Omental fat pad (tissue), 3 donors: ENCODE measurements at regions not wholly inside any gene's neighbourhood (a gene's known extent, or its start where the extent isn't known, plus 50 kb on each side); places are given as distances from the start of the nearest gene placed in this dataset.

Experiments
- ATAC-seq: fragments of 150-250 bp; one replicate; pipeline ENCODE4 v1.9.1; 2016; ENCODE audit warnings: mild to moderate bottlenecking, moderate library complexity; ENCODE audit not compliant: low FRiP score
- DNase-seq: peaks from one replicate; pipeline ENCODE4 v3.0.0-alpha.2; 2019; ENCODE audit warnings: low spot score
- TF ChIP-seq, protein P1 (sequence below), 3 donors: fragments of 450-650 bp; IDR thresholded peaks; one replicate each; pipeline ENCODE4 v1.5.1; 2016 to 2017; ENCODE audit warnings: antibody characterized with exemption in 3 of 3, mild to moderate bottlenecking in 3 of 3, moderate library complexity in 2 of 3

DNA sequence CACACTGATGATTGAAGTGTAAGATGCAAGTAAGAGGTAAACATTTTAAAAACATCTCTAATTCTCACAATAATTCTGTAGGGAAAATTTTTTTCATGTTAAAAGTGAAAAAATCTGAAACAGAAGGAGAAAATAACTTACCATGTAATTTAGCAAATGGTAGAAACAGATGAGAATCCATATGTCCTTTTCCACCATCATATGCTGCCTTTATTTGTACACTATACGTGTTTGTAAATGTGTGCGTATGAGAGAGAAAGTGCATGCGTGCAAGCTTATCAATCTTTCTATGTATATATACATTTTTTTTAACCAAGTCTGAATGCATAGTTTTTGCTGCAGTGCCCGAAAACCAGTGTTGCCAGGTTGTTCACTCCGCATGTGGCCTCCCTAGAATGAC, 186.7 kb downstream of the IZUMO3 start:
- no peak for DNase-seq
- TF ChIP-seq, protein P1, sequence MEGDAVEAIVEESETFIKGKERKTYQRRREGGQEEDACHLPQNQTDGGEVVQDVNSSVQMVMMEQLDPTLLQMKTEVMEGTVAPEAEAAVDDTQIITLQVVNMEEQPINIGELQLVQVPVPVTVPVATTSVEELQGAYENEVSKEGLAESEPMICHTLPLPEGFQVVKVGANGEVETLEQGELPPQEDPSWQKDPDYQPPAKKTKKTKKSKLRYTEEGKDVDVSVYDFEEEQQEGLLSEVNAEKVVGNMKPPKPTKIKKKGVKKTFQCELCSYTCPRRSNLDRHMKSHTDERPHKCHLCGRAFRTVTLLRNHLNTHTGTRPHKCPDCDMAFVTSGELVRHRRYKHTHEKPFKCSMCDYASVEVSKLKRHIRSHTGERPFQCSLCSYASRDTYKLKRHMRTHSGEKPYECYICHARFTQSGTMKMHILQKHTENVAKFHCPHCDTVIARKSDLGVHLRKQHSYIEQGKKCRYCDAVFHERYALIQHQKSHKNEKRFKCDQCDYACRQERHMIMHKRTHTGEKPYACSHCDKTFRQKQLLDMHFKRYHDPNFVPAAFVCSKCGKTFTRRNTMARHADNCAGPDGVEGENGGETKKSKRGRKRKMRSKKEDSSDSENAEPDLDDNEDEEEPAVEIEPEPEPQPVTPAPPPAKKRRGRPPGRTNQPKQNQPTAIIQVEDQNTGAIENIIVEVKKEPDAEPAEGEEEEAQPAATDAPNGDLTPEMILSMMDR (IDR thresholded peaks at IDR 0.05): no peak
- no peak for ATAC-seq

GRCh38 chr9:24351973-24352372, 193.7 kb downstream of the IZUMO3 start:
- DNase-seq (no peak), ATAC-seq (no peak)
- TF ChIP-seq, protein P1 (IDR thresholded peaks at IDR 0.05): no peak

GRCh38 chr9:24351258-24351657, 194.4 kb downstream of the IZUMO3 start:
- ATAC-seq (no peak), DNase-seq (no peak)
- TF ChIP-seq, protein P1 (IDR thresholded peaks at IDR 0.05): no peak

- no peak for ATAC-seq
Observed at GRCh38 chr9:24342457-24342856, 203.2 kb downstream of the IZUMO3 start.

GRCh38 chr9:24333629-24334028, 212.1 kb downstream of the IZUMO3 start:
- DNase-seq (no peak), ATAC-seq (no peak)
- TF ChIP-seq, protein P1 (IDR thresholded peaks at IDR 0.05): no peak

More at GRCh38 chr9:24342457-24342856, 203.2 kb downstream of the IZUMO3 start:
- DNase-seq: no peak
- TF ChIP-seq, protein P1 (IDR thresholded peaks at IDR 0.05): no peak

DNA sequence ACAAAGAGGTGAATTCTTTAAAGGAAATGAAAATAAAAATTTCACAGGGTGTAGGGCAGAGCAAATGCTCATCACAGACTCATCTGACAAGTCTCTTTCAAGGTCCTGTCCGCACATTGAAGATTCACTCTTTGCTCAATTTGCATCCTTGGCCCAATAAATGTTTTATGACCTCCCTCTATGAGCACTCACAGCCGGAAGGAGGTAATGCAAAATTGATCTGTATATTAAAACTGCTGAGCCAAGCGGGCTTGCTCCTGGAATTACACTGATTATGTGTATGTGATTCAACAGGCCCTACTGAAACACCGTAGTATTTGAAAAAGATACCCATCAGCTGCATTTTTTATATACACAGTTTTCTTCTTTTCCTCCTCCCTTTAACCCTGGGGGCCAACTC, 246.8 kb downstream of the IZUMO3 start:
- no peak for DNase-seq
- ATAC-seq: no peak
- TF ChIP-seq, protein P1 (IDR thresholded peaks at IDR 0.05): no peak

DNA sequence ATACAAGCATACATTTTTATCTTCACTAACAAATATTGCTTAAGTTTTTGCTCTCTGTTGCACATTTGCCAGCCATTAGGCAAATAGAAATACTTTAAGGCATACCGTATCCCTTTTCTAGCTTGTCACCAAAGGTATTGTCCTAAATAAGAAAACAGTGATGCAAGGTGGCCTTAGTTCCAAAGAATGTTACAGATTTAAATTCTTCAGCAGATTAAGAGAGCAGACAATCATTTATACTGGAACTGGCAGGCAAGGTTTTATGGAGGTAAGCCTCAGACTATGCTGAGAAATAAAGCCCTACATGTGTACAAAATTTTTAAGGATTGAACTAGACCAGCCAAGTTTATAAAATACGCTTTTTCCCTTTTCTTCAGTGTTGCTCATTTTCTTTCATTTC, 247.8 kb downstream of the IZUMO3 start:
- TF ChIP-seq, protein P1 (IDR thresholded peaks at IDR 0.05): no peak
- no peak for DNase-seq

More for the DNA sequence above, 247.8 kb downstream of the IZUMO3 start:
- ATAC-seq: no peak
